Lower leg skin (tissue), 3 donors: ENCODE measurements at regions not wholly inside any gene's neighbourhood (a gene's known extent, or its start where the extent isn't known, plus 50 kb on each side); places are given as distances from the start of the nearest gene placed in this dataset.

Experiments used
- POLR2A ChIP-seq, 2 donors: fragments of 450-650 bp; IDR thresholded peaks; one replicate each; pipeline ENCODE4 v1.6.1; 2016 to 2017; ENCODE audit warnings: antibody characterized with exemption in 2 of 2, mild to moderate bottlenecking in 1 of 2, moderate library complexity in 1 of 2
- TF ChIP-seq, protein P1 (sequence below), 3 donors: fragments of 450-650 bp; IDR thresholded peaks; one replicate each; pipeline ENCODE4 v1.5.1; 2016; ENCODE audit warnings: antibody characterized with exemption in 3 of 3, mild to moderate bottlenecking in 3 of 3, moderate library complexity in 2 of 3

DNA sequence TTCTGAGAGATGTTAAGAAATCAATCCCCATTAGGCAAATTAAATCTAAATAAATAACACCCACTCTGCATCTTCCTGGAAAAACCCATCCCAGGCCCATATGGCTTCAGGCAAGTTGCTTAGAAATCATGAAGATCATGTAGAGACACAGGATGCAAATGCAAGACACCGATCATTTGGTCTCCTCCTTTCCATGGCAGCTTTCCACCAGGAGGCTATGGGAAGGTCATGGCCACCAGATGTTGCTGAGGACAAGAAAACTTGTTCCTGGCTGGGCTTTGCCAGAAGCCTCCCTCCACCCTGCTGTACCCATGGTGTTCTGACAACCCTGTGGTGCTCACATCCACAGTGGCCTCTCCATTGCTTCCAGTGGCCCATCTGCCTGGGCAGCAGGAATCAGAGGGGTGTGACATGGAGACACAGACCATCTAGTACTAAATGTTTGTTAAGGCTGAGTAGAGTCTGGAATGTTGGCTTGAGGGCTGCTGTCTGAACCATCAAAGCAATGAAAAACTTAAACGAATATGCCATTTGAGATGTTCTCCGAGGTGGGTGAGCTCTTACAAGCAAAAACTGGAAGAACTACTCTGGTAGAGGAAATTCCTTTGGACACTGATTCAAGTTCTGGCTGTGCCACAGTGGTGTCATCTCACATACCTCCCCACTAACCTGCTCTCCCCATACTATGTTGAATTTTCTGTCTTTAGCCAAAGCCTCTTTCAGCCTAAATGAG is 293.2 kb downstream of the TNS1 start:
- TF ChIP-seq, protein P1, sequence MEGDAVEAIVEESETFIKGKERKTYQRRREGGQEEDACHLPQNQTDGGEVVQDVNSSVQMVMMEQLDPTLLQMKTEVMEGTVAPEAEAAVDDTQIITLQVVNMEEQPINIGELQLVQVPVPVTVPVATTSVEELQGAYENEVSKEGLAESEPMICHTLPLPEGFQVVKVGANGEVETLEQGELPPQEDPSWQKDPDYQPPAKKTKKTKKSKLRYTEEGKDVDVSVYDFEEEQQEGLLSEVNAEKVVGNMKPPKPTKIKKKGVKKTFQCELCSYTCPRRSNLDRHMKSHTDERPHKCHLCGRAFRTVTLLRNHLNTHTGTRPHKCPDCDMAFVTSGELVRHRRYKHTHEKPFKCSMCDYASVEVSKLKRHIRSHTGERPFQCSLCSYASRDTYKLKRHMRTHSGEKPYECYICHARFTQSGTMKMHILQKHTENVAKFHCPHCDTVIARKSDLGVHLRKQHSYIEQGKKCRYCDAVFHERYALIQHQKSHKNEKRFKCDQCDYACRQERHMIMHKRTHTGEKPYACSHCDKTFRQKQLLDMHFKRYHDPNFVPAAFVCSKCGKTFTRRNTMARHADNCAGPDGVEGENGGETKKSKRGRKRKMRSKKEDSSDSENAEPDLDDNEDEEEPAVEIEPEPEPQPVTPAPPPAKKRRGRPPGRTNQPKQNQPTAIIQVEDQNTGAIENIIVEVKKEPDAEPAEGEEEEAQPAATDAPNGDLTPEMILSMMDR (IDR thresholded peaks at IDR 0.05): no peak
- TF ChIP-seq POLR2A (IDR thresholded peaks at IDR 0.05): no peak
